ENCODE measurements at regions not wholly inside any gene's neighbourhood (a gene's known extent, or its start where the extent isn't known, plus 50 kb on each side); places are given as distances from the start of the nearest gene placed in this dataset.

DNA sequence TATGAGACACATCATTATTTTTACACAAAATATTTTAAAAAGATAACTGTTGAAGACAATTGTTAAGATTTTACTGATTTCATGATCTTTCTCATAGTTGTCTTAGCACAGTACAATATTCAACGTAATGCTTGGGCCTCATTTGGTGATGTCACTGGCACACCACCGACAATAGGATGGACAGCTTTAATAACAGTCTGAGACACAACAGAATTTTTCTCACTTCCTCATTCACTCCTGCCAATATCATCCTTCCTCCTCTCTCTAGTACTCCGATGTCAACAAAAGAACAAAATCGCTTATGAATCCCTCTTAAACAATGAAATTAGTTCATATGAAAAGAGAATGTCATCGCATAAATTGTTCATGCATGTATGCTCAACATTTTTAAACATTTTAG lies 461.9 kb upstream of the CDH7 start:
- intact Hi-C loops (cut with DNase I): no loop called here
- Histone ChIP-seq H3K4me1 (replicated peaks) (no peaks in the 10 kb centered on the region), H3K9me3 (no peaks in the 10 kb centered on the region), H3K27ac (no peak overlapping the region), H3K36me3 (no peaks in the 10 kb centered on the region), H3K27me3 (replicated peaks; ENCODE audit: insufficient read depth) (no peaks in the 10 kb centered on the region), H3K4me3 (no peak overlapping the region)
- TF ChIP-seq POLR2A (IDR thresholded peaks at IDR 0.05) (no peak), POLR2AphosphoS5 (IDR thresholded peaks at IDR 0.05) (no peak)
- TF ChIP-seq, protein P1, sequence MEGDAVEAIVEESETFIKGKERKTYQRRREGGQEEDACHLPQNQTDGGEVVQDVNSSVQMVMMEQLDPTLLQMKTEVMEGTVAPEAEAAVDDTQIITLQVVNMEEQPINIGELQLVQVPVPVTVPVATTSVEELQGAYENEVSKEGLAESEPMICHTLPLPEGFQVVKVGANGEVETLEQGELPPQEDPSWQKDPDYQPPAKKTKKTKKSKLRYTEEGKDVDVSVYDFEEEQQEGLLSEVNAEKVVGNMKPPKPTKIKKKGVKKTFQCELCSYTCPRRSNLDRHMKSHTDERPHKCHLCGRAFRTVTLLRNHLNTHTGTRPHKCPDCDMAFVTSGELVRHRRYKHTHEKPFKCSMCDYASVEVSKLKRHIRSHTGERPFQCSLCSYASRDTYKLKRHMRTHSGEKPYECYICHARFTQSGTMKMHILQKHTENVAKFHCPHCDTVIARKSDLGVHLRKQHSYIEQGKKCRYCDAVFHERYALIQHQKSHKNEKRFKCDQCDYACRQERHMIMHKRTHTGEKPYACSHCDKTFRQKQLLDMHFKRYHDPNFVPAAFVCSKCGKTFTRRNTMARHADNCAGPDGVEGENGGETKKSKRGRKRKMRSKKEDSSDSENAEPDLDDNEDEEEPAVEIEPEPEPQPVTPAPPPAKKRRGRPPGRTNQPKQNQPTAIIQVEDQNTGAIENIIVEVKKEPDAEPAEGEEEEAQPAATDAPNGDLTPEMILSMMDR (IDR thresholded peaks at IDR 0.05): no peak
- WGBS: 81% methylated on average over 5 of the region's 5 CpGs
- DNase-seq (ENCODE audit: low spot score): no peak

DNA sequence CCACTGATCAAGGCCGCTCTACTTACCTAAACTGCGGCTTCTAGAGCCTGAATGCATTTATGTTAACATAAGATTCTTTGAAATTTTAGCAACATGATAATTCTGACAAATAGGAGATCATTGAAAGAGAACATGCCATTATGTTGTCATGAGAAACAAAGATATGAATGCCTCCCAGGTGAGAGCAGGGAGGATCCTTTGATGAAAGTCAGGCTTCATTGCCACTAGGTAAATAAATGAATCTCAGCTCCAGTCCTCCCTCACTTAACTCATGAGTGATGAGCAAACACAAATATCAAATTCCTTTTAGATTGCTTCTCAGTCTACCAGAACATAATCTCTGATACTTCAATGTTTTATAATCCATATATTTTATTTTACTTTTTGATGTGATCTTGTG lies 463.2 kb upstream of the CDH7 start:
- H3K4me3 ChIP-seq: no peak overlapping the region
- no peaks in the 10 kb centered on the region for H3K27me3 ChIP-seq (replicated peaks; ENCODE audit: insufficient read depth)
- 80% methylated on average over 2 of the region's 2 CpGs for WGBS
- no peak for DNase-seq (ENCODE audit: low spot score)
- no peaks in the 10 kb centered on the region for H3K36me3 ChIP-seq
- intact Hi-C loops (cut with DNase I): no loop called here
- no peaks in the 10 kb centered on the region for H3K4me1 ChIP-seq (replicated peaks)
- no peak overlapping the region for H3K27ac ChIP-seq
- H3K9me3 ChIP-seq: no peaks in the 10 kb centered on the region
- TF ChIP-seq POLR2AphosphoS5 (IDR thresholded peaks at IDR 0.05) (no peak), POLR2A (IDR thresholded peaks at IDR 0.05) (no peak)
- TF ChIP-seq, protein P1 (IDR thresholded peaks at IDR 0.05): no peak

DNA sequence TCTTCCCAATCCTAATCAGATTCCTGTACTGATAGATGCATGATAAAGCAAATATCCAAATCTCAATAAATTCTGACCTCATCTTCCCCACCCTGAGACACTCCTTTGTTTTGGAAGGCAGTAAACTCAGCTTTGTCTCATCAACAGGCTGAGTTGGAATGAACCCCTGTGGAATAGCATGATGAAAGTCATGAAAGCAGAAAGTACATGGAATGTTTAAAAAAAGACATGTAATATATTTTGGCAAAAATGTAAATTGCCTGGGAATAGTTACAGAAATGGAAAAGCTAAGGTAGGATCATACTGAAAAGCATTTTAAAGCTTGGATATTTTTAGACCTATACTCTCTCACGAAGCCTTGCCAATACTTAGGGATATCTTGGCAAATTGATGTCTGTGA lies 468.7 kb upstream of the CDH7 start:
- Histone ChIP-seq H3K9me3 (no peaks in the 10 kb centered on the region), H3K4me1 (replicated peaks) (no peaks in the 10 kb centered on the region), H3K27ac (no peak overlapping the region), H3K4me3 (no peak overlapping the region), H3K27me3 (replicated peaks; ENCODE audit: insufficient read depth) (no peaks in the 10 kb centered on the region), H3K36me3 (no peaks in the 10 kb centered on the region)
- no peak for DNase-seq (ENCODE audit: low spot score)
- WGBS: 84% methylated on average over 1 of the region's 1 CpG
- TF ChIP-seq POLR2AphosphoS5 (IDR thresholded peaks at IDR 0.05) (no peak), POLR2A (IDR thresholded peaks at IDR 0.05) (no peak)
- TF ChIP-seq, protein P1 (IDR thresholded peaks at IDR 0.05): no peak
- intact Hi-C loops (cut with DNase I): no loop called here

DNA sequence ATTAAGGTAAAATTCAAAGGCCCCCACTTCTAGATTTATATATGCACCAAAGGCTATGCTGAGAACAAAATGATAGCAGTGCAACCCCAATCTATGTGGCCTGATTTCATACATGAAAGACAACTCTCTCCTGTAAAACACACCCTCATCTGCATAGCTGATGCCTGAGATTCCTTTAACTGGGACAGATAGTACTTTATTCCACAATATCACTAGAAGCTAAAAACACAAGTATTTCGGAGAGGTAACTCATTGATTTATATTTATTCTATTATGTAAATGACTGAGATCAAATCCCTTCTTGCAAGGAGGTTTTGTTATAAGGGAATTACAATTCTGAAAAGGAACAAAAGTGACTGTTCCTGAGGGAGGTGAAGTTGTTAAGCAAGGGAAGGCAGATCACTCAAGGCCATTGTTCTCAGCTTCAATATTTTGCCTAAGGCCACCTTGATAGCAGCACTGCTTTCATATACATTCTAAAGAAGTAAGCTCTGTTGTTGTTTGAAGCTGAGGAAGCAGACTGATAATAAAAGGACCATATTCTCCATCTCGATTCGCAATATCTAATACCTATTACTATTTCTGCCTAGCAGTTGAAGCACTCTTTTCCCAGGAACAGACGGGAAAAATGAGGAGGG lies 471.0 kb upstream of the CDH7 start:
- Histone ChIP-seq H3K27me3 (replicated peaks; ENCODE audit: insufficient read depth) (no peaks in the 10 kb centered on the region), H3K27ac (no peak overlapping the region), H3K9me3 (no peaks in the 10 kb centered on the region), H3K4me3 (no peak overlapping the region), H3K4me1 (replicated peaks) (no peaks in the 10 kb centered on the region), H3K36me3 (no peaks in the 10 kb centered on the region)
- no peak for DNase-seq (ENCODE audit: low spot score)
- intact Hi-C loops (cut with DNase I): no loop called here
- TF ChIP-seq POLR2AphosphoS5 (IDR thresholded peaks at IDR 0.05) (no peak), POLR2A (IDR thresholded peaks at IDR 0.05) (no peak)
- TF ChIP-seq, protein P1 (IDR thresholded peaks at IDR 0.05): no peak
- WGBS: 88% methylated on average over 4 of the region's 4 CpGs

DNA sequence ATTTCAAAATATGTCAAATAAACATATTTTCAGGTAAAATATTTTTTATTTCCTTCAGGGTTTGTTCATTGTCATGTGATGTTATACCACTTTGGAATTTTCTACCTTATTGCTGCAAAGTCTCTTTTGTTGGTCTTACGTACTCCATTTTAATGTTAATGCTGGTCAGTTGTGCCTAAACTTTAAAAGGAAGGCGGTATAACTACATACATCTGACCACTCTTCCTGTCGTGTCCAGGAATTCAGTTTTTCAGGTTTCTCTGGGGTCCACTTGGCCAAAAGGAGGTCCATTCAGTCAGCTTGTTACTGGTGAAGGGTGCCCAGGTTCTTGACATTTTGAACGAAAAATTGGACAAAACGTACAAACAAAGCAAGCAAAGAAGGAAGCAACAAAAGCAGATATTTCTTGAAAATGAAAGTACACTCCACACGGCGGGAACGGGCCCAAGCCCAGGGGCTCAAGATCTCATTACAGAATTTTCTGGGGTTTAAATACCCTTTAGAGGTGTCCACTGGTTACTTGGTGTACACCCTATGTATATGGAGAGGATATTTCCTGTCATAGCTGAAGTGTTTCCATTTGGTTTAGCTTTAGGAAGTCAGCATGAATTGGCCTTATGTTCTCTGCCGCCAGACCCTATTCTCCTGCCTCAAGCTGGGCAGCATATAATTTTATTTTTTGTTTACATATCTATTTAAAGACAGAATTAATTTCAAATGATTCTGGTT lies 471.7 kb upstream of the CDH7 start:
- Histone ChIP-seq H3K27ac (no peak overlapping the region), H3K9me3 (no peaks in the 10 kb centered on the region)

More for the DNA sequence above, 471.7 kb upstream of the CDH7 start:
- no peaks in the 10 kb centered on the region for H3K4me1 ChIP-seq (replicated peaks)
- H3K4me3 ChIP-seq: no peak overlapping the region
- TF ChIP-seq POLR2A (IDR thresholded peaks at IDR 0.05) (no peak), POLR2AphosphoS5 (IDR thresholded peaks at IDR 0.05) (no peak)
- TF ChIP-seq, protein P1 (IDR thresholded peaks at IDR 0.05): no peak
- no peaks in the 10 kb centered on the region for H3K27me3 ChIP-seq (replicated peaks; ENCODE audit: insufficient read depth)
- 93% methylated on average over 9 of the region's 9 CpGs for WGBS
- DNase-seq (ENCODE audit: low spot score): no peak
- H3K36me3 ChIP-seq: no peaks in the 10 kb centered on the region
- intact Hi-C loops (cut with DNase I): no loop called here
